ENCODE measurements at regions not wholly inside any gene's neighbourhood (a gene's known extent, or its start where the extent isn't known, plus 50 kb on each side); places are given as distances from the start of the nearest gene placed in this dataset.

DNA sequence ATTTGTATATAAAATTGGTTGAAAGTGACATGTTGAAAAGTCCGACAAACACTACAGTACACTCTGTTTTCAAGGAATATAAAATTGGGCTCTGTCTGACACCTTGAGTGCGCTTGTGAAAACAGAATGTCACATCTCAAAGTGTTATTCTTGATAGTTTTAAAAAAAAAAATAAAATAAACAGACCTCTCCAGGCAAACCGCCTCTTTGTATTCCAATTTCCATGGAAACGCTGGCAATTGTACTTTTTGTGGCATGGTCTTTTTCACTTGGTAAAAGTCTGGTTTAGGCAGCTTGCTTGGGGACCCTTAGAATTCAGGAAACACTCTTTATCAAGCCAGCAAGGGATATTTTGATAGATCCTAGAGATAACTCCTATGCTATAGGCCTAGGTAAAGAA, 302.5 kb downstream of the RAB28 start:
- no peak for DNase-seq

GRCh38 chr4:13180701-13181100, 303.4 kb downstream of the RAB28 start:
- no peak for DNase-seq

- no peak for DNase-seq
Observed at GRCh38 chr4:13178621-13179020, 305.5 kb downstream of the RAB28 start.

DNA sequence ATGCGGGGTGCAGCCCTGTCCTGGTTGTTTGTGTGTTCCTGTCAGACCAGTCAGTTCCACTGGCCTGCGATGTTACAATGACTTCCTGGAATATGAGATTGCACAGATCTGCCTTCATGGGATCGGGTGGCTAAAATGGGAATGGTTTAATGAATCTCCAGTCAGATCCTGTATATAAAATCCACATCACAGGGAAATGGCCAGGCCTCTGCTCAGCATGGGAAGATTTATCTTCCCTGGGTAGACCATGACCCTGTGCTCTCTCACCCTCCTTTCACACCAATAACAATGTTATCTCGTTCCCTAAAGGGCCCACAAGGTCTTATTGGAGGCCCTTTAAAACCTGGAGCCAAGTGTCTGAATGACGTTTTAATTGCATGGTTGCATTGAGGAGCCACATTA, 307.4 kb downstream of the RAB28 start:
- DNase-seq = no peak

GRCh38 chr4:13174926-13175325, 309.2 kb downstream of the RAB28 start:
- DNase-seq = no peak

DNA sequence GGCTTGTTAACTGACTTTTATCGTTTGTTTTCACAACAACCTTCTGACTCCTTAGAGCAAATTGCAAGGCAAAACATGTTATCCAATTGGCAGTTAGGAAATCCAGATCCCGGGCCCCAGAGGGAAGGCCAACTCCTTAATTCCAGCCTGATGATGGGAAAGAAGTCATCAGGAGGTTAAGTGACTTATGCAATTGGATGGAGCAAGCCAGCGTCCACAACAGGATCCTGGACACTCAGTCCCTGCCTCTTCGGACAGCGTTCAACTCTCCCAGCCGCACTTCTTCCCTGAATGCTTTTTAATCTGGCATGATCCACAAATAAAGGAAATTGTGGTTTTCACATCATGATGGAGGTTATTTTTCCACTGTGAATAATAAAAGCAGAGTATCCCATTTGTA, 310.1 kb downstream of the RAB28 start:
- DNase-seq = peak; percentile 78

DNA sequence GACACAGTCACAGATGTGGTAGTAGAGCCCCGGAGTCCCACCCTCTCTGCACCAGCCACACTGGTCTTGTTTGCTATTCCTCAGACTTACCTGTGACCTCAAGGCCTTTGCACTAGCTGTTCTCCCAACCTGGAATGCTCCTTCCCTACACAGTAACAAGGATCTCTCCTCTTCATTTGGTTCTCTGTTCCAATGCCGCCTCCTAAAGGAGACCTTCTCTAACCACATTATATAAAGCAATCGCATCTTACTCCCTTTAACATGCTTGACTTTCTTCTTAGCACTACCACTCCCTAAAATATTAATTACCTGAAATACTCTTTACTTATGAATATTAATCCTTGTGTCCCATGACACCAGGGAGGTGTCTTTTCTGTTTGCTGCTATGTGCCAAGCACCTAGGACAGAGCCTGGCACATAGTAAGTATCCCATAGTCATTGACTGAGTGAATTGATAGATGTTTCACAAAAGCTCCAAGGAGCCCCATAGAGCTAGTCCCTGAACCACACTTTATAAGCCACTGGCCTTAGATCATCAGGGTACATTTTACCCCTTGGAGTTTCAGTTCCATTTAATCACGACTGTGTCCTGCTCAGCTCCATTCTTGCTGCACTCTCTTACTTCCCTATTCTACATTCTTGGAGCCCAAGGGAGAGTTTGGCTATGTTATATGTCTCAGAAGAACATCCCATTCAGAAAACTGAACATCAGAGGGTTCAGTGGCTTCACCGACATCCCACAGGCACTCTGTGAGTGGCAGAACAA, 312.7 kb downstream of the RAB28 start:
- no peak for DNase-seq

GRCh38 chr4:13169731-13170525, 314.2 kb downstream of the RAB28 start:
- peak; percentile 14 for DNase-seq

GRCh38 chr4:13168326-13168725, 315.8 kb downstream of the RAB28 start:
- no peak for DNase-seq

DNA sequence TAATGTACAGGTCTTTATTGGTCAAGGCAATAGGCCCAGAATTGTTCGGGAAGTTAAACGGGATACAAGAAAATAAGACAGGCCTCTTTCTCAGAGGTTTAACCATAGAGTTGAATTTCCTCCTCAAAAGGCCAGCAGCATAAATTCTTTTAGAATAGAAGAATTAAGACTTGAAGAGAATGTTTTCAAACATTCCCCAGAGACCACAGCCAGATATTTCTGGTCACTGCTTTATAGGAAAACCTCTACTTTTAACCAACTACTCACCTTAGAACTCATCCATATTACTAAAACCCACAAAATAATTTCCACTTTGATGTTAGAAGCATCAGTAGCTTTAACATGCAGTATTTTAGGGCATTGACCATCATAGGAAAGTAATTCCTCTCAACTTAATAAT, 317.9 kb downstream of the RAB28 start:
- no peak for DNase-seq

- DNase-seq = no peak
Observed at GRCh38 chr4:13164783-13165331, 319.3 kb downstream of the RAB28 start.

DNA sequence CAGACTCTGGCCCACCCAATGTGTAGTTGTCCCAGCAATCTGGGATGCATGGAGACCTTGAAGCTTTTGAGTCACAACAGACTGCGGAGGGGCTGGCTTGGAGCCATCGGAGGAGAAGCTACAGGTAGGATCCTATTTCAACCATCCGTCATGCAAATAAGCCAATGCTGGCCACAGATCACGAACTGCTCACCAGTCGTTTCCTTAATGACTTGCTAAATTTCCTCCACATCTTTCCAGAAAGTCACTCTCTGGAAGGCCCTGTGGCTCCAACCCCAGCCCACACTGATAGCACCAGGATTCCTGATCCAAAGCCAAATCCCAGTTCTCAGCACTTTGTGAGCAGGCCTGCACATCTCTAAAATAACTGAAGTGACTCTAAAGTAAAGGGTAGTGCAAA, 321.3 kb downstream of the RAB28 start:
- DNase-seq = no peak

GRCh38 chr4:13160920-13161319, 323.2 kb downstream of the RAB28 start:
- no peak for DNase-seq

DNA sequence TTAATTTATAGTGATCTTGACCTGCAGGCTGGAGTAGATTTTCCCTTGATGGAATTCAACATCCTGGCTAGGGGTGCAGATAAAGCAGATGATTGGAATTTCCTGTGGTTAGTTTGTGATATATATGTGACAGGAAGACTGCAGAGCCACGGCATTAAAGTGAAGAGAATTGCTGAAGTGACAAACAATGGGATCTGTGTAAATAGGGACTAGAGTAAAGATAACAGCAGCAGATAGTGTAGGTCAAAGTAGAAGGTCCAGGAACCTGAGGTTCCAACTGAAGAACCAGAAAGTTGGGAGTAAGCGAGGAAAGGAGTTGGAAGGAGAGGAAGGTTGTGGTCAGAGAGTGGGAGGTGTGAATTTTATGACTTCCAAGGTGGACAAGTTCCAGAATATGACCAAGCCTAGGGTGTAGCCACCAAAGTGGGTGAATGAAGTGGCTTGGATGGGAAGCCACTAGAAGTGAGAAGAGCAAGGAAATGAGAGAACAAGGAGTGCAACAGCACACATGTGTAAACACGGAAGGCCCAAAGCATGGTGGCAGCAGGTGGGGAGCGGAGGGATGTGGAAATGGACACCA, 325.0 kb downstream of the RAB28 start:
- DNase-seq = no peak

DNA sequence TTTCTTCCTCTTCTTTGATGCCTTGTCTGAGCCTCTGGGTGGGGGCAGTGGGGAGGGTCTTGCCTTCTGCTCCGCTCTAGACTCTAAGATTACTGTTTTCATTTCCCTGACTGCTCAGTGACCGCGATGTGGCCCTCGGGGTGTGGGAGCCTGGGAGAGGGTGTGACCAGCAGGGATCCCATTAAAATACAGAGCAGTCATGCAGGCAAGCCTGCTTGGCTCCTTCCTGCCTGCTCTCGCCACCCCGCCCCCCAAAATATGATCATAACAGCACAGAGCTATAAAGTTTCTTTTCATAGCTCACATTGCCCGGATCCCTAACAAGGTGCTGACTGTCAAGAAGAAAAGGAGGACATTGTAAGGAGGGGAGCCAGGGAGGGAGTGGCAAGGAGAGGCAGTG, 332.9 kb downstream of the RAB28 start:
- DNase-seq = no peak

DNA sequence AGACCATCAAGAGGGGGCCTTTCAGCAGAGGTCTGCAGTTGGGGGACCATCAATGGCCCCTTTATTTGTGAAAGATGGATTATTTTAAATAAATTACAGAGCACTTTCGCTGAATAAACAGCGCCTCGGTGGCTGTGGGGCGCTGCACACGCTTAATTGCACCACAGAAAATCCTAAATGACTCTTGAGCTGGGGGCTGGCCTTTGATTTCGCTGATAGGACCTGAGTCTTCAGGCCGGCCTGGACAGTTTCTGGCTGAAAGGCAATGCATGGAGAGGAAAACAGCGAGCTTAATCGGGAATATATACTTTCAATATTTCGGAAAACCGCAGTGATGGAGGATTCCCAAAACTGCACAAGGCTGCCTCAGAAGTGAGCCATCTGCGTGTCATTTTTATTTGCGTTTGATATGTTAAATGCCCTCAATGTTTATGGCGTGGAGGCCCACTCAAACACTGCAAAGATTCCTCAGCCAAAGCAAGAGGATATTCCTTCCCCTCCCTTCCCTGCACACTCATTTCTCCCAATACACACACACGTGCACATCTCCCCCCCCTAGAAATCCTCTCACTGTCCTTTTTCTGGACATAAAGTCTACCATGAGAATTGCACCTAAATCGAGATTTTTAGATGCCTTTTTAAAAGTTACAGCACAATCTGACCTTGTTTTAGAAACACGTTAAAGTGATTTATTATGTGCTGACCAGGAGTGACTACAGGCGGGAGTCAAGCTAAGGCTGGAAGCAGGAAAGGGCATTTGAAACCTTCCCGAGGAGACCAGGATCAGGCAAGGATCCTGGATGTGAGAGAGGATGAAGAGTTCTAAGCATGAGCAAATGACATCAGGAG, 340.7 kb downstream of the RAB28 start:
- peak; percentile 14 for DNase-seq

DNA sequence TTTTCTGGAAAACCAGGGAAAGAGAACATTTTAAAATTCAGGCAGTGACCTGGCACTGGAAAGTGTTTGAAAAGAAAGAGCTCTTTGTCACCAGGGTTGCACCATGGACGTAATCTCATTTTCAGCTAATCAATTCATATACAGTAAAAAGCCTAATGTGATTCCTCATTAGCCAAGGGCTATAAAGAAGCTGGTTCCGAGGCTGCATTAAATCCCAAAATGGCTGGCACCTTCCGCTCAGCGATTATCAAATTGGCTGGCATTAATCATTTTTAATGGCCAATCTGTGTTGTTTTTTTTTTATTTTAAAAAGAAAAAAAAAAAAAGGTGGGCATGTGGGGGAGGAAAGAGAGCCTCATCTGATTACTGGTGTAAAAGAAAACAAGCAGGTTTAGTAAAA, 341.4 kb downstream of the RAB28 start:
- DNase-seq = no peak

GRCh38 chr4:13142191-13142590, 341.9 kb downstream of the RAB28 start:
- no peak for DNase-seq

DNA sequence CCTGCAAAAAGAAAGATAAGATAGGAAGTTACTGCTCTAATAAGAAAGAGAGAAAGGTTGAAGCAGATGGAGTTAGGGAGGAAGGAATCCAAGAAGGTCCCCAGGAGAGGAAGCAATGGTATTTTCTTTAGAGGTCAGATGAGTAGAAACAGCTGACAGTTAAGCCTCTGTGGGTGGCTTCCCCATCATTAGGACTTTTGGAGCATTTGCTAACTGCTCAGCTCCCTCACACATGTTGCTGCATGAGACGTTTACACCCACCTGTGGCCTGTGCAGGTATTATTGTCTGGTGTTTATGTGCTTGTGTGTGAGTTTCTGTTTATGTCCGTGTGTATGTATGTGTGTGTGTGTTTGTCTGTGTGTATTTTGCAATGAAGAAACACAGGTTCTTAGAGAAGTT, 346.8 kb downstream of the RAB28 start:
- peak; percentile 14 for DNase-seq

- DNase-seq = no peak
Observed at GRCh38 chr4:13133700-13134099, 350.4 kb downstream of the RAB28 start.

DNA sequence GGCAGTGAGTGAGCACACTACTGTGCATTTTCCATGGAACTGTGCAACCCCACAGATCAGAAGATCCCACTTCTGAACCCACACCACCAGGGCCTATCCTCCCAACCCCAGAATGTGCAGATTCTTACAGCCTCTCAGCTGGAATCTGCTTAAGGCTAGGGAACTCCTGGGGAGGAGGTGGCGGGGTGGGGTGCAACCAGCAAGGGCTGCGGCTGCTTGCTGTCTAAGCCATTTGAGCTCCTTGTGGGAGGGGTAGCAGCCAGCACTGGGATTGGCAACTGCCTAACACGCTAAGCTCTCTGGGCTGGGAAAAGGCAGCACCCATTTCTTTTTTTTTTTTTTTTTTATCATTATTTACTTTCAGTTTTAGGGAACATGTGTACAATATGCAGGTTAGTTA, 353.3 kb downstream of the RAB28 start:
- DNase-seq = no peak

DNA sequence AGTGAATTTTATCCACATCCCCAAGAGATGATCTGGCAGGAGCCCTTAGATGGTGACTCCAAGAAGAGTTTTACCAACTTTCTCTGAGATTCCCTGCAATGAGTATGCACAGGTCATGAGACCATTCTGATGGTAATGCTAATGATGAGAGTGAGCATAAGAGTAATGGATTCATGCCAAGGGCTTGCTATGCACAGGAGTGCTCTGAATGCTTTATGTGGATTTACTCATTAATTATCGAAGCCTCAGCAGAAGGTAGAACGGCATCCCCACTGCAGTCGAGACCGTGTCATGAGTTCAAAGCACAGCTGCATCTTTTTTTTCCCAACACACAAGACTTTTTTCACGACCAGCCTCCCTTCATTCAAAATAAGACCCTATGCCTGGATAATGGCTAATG, 355.0 kb downstream of the RAB28 start:
- no peak for DNase-seq

Data from muscle of arm (tissue), 1 donor.